HG03135 (cell line): ENCODE measurements at regions not wholly inside any gene's neighbourhood (a gene's known extent, or its start where the extent isn't known, plus 50 kb on each side); places are given as distances from the start of the nearest gene placed in this dataset.
A peak's percentile ranks its signal among the peaks of the same experiment; 100 is the strongest.
"Not testable (repeated sequence)": the region's sequence is repeated elsewhere in the genome, so short reads cannot be mapped to it uniquely, and the experiment has no call there.

ENCODE experiments used
- ATAC-seq: cut with Tn5 transposase; IDR thresholded peaks from one replicate; pipeline ENCODE4 v1.9.1; 2021; ENCODE audit warnings: mild to moderate bottlenecking, moderate library complexity; ENCODE audit not compliant: unreplicated experiment

- ATAC-seq, result no peak
These were observed 56.7 kb downstream of the CCDC74A start for GRCh38 chr2:131584380-131584779.

DNA sequence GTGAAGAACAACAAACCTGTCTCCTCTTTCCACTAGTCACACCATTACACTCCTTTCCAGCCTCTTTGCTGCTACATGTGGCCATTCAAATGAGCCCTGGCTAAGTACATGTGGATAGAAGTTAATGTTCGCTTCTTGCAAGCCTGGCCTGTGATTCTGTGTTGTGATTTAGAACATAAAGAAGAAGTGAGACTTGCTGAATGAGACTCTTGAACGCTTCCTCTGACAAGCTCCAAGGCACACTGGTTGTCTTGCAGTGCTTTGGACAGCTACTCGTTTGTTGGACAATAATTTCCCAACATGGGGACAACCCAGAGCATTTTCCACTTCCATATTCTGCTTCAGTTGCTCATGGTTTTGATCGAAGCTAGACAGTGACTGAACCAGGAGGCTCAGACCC, 57.3 kb downstream of the CCDC74A start:
- ATAC-seq, result peak; percentile 53

DNA sequence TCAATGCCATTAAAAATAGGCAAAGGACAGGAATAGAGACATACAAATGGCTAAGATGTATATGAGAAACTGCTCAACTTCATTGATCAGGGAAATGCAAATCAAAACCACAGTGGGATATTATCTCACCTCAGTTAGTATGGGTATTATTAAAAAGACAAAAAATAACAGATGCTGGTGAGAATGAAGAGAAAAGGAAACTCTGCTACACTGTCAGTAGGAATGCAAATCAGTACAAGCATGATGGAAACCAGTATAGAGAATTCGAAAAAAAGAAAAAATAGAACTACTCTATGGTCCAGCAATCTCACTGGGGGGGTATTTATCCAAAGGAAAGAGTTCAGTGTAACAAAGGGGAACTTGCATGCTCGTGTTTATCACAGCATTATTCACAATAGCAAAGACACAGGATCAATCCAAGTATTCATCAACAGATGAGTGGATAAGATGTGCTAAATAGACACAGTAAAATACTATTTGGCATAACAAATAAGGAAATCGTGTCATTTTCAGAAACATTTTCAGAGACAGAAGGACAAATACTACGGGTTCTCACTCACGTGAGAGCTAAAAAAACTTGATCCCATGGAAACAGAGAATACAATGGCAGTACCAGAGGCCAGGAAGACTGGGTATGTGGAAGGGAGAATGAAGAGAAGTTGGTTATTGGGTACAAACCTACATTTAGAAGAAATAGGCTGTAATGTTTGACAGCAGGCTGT, 60.6 kb downstream of the CCDC74A start:
- ATAC-seq, result peak; percentile 69

DNA sequence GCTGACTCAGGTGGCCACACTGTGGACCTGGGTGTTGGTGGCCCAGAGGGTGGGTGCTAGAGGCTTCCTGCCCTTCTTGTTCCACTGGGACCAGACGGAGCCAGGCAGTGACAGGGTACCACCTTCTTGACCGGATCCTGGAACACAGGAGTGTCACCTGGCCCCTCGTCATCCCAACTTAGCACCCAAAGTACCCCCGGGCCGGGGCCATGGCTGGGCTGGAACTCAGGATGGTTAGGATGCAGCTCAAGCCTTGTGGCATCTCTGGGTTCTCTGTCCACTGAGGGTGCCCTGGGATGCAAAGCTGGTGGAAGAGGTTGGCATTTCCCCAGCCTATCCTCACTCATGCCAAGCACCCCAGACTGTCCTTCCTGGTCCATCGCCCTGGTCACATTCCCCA, 61.4 kb downstream of the CCDC74A start:
- ATAC-seq, result not testable (repeated sequence)

DNA sequence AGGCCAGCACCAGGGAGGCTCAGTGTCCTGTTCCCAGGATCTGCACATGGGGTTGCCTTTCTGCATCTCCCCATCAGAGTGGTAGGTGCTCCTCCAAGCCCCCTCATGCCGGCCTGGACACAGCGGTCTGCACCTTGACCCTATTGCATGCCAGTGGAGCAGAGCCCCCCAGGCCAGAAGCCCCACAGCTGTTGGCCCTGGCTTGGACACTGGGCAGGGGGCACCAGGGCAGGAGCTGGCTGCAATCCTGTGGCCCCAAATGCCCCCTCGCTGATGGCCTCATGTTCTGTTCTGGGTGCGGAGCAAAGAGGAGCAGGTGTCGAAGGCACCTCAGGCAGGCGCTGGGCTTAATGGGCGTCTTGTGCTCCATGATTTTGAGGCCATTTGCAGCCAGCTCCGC, 62.7 kb downstream of the CCDC74A start:
- ATAC-seq, result no peak

- no peak for ATAC-seq
These were observed 63.2 kb downstream of the CCDC74A start for GRCh38 chr2:131590896-131591295.

DNA sequence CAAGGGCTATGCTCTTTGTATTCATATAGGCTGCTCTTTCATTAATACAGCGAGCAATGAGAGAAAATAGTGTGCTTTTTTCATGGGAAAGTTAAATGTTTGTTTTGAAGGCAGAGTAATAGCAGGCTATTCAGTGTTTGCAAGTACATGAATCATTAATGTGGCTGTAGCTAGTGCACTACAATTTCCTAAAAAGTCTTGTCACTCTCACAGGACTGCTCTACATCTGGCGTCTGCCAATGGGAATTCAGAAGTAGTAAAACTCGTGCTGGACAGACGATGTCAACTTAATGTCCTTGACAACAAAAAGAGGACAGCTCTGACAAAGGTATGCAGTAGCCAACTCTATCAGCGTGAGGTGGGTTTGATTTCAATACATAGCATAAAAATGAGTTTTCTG, 68.9 kb downstream of the CCDC74A start:
- ATAC-seq, result not testable (repeated sequence)

- not testable (repeated sequence) for ATAC-seq
These were observed 74.8 kb downstream of the CCDC74A start for GRCh38 chr2:131602444-131602843.

DNA sequence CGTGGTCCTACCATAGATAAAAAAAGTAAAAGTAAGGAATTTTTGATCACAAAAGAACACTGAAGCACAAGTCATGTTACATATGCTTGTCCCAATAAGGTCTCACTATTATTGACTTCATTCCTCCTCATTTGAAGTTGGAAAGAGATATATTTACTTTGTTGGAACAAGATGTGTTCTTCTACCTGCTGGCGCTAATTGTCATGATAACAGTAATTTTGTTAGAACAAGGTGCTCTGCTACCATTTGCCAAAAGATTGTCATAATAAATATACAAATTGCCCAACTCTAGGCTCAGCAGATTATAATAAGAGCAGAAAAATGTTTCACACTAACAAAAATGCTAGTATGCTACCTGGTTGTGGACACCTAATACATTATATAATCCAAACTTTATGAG, 77.0 kb downstream of the CCDC74A start:
- not testable (repeated sequence) for ATAC-seq

GRCh38 chr2:131606366-131606765, 78.7 kb downstream of the CCDC74A start:
- ATAC-seq, result not testable (repeated sequence)

DNA sequence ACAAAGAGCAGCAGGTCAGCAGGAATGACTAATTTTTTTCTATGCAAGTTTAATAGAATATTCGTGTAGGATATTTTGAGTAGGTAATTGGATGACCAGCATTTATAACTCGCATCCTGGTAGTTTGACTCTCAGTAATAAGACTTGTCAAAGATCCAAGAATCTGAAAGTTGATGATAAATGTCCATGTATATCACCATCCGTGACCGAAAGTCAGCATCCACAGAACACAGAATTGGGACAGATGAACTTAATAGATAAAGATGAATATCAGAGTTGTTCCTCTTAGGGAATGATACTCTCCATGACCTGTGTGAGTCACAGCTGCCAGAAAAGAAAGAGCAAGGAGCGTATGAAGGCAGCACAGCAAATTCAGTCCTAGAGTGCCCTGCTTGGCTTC, 79.4 kb downstream of the CCDC74A start:
- ATAC-seq, result not testable (repeated sequence)

GRCh38 chr2:131614539-131614938, 86.9 kb downstream of the CCDC74A start:
- ATAC-seq, result not testable (repeated sequence)

GRCh38 chr2:131618320-131618719, 90.6 kb downstream of the CCDC74A start:
- not testable (repeated sequence) for ATAC-seq

DNA sequence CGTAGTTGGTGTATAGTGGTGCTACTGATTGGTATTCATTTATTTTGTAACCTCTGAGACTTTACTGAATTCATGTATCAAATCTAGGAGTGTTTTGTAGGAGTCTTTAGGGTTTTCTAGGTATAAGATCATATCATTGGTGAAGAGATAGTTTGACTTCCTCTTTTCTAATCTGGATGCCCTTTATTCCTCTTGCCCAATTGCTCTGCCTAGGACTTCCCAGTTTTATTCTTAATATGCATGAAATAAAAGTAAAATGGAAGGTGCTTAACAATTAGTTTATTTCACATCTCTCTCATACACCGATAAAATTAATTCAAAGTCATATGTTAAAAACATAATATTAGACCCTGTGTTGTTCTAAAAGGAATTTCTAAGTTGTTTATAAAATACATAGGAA, 95.2 kb downstream of the CCDC74A start:
- ATAC-seq, result not testable (repeated sequence)

DNA sequence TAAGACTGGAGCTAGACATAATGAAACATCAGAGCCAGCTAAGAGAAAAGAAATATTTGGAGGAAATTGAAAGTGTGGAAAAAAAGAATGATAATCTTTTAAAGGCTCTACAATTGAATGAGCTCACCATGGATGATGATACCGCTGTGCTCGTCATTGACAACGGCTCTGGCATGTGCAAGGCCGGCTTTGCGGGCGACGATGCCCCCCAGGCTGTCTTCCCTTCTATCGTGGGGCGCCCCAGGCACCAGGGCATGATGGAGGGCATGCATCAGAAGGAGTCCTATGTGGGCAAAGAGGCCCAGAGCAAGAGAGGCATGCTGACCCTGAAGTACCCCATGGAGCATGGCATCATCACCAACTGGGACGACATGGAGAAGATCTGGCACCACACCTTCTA, 98.3 kb downstream of the CCDC74A start:
- not testable (repeated sequence) for ATAC-seq

GRCh38 chr2:131626565-131626964, 98.9 kb downstream of the CCDC74A start:
- ATAC-seq, result not testable (repeated sequence)

- not testable (repeated sequence) for ATAC-seq
These were observed 100.1 kb downstream of the CCDC74A start for GRCh38 chr2:131627777-131628176.

DNA sequence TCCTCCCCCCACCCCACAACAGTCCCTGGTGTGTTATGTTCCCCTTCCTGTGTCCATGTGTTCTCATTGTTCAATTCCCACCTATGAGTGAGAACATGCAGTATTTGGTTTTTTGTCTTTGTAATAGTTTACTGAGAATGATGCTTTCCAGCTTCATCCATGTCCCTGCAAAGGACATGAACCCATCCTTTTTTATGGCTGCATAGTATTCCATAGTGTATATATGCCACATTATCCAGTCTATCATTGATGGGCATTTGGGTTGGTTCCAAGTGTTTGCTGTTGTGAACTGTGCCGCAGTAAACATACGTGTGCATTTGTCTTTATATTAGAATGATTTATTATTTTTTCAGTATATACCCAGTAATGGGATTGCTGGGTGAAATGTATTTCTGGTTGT, 104.0 kb downstream of the CCDC74A start:
- ATAC-seq, result not testable (repeated sequence)

GRCh38 chr2:131633405-131633804, 105.7 kb downstream of the CCDC74A start:
- not testable (repeated sequence) for ATAC-seq

GRCh38 chr2:131633827-131634695, 106.4 kb downstream of the CCDC74A start:
- not testable (repeated sequence) for ATAC-seq

- no peak for ATAC-seq
These were observed 107.9 kb downstream of the CCDC74A start for GRCh38 chr2:131635611-131636010.
